GM18502 (cell line): ENCODE measurements at regions not wholly inside any gene's neighbourhood (a gene's known extent, or its start where the extent isn't known, plus 50 kb on each side); places are given as distances from the start of the nearest gene placed in this dataset.

Experiments used
- ATAC-seq: cut with Tn5 transposase; IDR thresholded peaks from one replicate; pipeline ENCODE4 v1.9.1; 2021; ENCODE audit warnings: mild to moderate bottlenecking; ENCODE audit not compliant: unreplicated experiment, poor library complexity

GRCh38 chr7:16033233-16033632 lies 346.8 kb upstream of the MEOX2 start:
- ATAC-seq: no peak

- no peak for ATAC-seq
These were observed 342.2 kb upstream of the MEOX2 start for GRCh38 chr7:16028636-16029035.

GRCh38 chr7:16028103-16028502 lies 341.6 kb upstream of the MEOX2 start:
- no peak for ATAC-seq

DNA sequence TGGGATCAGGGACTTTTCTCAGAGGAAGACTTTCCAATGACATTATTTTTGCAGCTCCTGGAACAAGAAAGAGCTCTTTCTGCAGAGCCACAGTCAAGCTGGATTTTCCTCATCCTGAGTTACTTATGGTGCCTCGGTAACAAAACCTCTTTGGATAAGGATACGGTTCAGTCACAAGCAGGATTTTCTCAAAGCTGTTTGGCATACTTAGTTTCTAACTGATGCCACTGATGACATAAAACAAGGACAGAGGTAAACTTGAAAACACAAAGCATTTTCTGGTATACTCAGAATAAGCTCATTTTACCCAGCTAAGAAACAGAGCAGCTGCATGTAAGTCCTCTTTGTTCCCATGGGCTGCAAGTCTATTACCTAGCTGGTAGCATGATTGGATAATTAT lies 340.9 kb upstream of the MEOX2 start:
- ATAC-seq: no peak

GRCh38 chr7:16026253-16027020 lies 340.0 kb upstream of the MEOX2 start:
- ATAC-seq: no peak

DNA sequence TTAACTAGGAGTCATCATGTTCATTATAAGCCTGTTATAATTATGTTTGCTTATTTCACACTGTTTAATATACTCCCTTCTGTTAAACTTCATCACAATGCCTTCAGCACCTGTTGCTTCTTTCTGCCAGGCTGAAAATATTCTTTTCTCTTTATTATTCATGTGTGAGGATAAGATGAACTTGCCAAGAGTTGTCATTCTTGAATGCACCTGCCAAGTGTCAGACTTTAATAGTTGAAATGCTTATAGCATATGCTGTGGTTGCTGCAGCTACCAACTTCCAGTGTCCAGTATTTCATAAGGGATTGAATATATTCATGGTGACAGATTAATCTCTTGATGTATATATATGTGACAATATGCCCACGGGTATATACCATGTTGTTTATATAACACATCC lies 339.2 kb upstream of the MEOX2 start:
- ATAC-seq: no peak

DNA sequence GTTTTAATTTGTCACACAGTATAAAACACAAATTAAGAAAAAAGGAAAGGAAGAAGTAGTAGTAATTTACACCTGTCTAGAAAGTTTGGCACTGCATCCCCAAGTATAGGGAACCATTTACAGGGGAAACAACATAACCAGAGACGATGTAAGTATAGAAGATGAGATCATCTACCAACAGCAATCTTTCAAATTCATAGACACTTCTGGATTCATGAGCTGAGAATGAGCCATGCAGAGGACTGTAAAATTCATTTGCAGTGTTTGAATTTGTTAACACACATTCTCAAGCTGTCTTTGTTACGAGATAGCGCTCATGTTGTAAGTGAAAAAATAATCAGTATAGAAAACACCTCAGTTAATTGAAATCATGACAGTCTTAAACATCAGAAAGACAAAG lies 337.0 kb upstream of the MEOX2 start:
- no peak for ATAC-seq

DNA sequence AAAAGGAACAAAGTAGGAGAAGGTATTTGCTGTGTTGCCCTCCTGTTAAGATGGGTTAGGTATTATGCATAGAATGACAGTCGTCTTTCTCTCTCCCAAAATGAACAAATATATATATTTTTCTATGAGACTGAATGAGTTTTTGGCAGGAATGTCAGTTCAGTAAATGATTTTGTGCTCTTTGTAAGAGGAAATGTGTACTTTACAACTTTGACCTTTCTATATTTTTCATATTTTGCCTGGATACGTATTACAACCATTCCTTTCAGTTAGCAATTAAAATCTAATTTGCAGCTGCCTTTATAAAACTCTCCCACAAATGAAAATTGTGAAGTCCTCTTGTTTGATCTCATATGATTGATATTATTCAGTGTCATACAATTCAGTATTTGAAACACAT lies 336.6 kb upstream of the MEOX2 start:
- no peak for ATAC-seq

DNA sequence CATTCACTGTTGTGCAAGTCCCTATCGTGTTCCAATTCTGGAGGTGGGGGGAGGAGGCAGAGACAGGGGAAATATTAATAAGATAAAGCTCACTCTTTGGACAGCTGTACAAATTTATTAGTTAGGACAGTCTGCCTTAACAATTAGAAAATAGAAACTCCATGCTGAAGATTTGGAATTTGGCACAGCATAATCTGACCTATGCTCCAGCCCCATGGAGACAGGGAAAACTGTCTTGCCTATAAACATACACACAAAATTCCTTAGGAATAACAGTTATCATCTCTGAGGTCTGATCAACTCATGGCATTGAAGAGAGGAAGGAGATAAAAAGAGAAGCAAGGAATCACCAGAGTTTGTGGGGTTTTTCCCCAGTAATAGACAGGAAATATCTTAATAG lies 335.4 kb upstream of the MEOX2 start:
- no peak for ATAC-seq

GRCh38 chr7:16015981-16016380 lies 329.5 kb upstream of the MEOX2 start:
- ATAC-seq: no peak

DNA sequence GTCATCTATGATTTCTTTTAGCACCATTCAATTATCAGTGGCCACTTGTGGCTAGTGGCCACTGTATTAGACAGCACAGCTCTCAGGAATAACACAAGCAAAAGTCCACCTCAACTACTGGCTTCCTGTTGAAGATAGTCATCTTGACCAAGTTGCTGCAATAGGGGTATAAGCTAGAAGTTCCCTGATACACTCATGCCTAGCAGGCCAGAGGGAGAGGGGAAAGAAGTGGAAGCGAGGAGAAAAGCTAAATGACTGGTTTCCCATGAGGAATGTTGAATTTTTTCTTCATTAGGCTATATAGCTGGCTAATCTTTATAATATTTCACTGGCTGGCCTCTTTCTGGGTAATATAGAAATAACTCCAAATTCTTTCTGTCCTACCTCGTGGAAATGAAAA lies 327.5 kb upstream of the MEOX2 start:
- ATAC-seq: no peak

- ATAC-seq: no peak
These were observed 321.4 kb upstream of the MEOX2 start for GRCh38 chr7:16007911-16008310.

DNA sequence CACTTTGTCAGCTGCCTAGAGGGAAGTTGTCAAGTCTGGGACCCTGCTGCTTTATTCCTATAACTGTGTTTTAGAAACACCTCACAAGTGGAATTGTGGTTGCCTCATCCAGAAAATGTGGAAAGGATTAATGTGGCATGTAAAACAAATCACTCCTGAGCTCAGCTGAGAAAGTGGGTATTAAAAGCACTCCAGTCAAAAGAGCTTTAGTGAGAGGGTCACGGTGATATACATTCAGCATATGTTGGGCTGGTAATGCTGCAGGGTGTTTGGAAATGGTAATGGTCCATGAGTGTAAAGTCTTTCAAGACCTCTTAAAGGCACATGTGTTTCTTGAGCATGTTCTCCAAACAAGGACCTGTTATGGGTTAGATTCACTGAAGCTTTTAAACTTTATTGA lies 318.2 kb upstream of the MEOX2 start:
- no peak for ATAC-seq

DNA sequence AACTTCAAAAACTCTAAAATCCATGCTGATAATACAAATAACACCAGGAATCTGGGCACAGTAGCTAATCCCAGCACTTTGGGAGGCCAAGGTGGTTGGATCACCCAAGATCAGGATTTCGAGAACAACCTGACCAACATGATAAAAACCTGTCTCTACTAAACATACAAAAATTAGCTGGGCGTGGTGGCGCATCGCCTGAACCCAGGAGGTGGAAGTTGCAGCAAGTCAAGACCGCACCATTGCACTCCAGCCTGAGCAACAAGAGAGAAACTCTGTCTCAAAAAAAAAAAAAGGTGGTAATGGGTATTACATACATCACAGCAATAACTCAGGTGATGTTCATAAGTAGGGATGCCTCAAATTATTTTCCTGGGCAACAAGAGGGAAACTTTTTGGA lies 315.0 kb upstream of the MEOX2 start:
- ATAC-seq: no peak

DNA sequence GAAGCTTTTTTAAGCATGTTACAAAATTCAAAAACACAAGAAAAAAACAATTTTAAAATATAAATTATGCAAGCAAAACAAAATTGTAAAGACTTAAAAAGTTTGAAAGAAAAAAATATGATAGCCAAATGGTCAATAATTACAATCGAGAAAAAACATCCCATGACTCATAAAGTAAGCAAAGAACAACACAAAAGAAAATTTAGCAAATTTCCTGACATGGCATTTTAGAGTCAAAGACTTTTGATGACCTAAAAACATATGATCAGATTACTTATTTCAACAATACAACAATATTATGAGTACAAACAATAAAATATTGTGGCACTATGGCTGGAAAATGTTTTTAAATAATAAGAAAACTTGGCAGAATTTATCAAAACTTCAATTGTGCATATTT lies 312.1 kb upstream of the MEOX2 start:
- ATAC-seq: no peak

- ATAC-seq: no peak
These were observed 308.5 kb upstream of the MEOX2 start for GRCh38 chr7:15995027-15995426.

DNA sequence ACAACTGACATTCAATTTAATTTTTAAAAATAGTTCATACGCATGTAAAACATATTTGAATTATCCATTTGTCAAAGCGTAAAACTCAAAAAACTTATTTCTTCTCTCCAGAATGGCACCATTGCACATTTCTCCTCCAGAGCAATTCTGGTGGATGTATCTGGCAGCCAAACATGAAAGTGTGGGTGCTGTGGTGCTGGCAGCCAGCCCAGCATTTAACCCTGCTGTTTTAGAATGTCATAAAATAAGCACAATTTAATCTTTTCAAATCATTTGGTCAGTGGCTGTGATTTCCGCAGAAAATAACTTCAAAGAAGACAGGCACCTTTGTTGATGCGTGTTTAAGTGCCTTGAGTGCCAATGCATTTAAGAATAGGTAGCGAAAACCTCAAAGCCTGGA lies 302.7 kb upstream of the MEOX2 start:
- ATAC-seq: no peak

GRCh38 chr7:15985587-15986384 lies 299.3 kb upstream of the MEOX2 start:
- no peak for ATAC-seq

DNA sequence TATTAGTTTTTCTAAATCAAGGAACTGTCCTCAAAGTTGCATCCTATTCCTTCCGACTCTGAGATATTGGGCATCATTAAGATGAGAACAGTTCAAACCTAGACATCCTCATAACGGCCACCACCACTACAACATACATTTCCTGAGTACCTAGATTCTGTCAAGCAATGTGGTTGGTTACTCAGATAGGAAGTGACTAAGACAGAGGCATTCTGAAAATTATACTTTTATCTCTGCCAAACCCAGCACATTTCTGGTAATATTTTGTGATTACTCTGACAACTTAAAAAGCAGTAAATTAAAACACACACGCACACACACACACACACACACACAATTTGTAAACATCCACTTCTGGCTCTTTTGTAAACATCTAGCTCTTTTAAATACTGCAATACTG lies 291.2 kb upstream of the MEOX2 start:
- ATAC-seq: no peak

GRCh38 chr7:15972862-15973275 lies 286.4 kb upstream of the MEOX2 start:
- no peak for ATAC-seq

- ATAC-seq: no peak
These were observed 281.1 kb upstream of the MEOX2 start for GRCh38 chr7:15967551-15967950.

DNA sequence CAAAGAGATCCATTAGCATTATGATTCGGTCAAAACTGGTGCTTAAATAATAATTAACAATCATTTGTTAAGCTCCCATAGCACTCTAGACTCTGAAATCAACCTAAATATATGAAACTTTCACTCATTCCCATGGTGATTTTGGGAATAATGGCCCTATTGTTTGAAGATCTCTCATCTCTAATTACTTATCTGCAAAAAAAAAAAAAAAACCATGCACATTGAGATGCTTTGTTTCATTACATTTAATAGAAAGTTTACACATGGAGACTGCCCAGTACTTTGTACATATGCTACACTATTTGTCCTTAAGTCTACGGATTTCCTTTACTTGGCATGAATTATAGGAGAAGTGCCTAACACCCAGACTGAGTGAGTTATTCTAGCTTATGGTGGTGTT lies 280.6 kb upstream of the MEOX2 start:
- no peak for ATAC-seq
